ENCODE measurements at regions not wholly inside any gene's neighbourhood (a gene's known extent, or its start where the extent isn't known, plus 50 kb on each side); places are given as distances from the start of the nearest gene placed in this dataset.

GRCh38 chr12:65537978-65538377 is 259.5 kb downstream of the MSRB3 start:
- no TSS peak for BruUV-seq (replicated peaks)
- Histone ChIP-seq H2AFZ (ENCODE audit: low read depth, low read length) (no peak overlapping the region), H3K9me1 (replicated peaks; ENCODE audit: control insufficient read depth, extremely low read depth, insufficient read depth, low read length) (no peaks in the 10 kb centered on the region), H3K27me3 (ENCODE audit: control insufficient read depth in 2 of 2, insufficient read depth in 2 of 2, low read length in 2 of 2) (no peaks in the 10 kb centered on the region), H3K4me3 (replicated peaks in 1 of 3; ENCODE audit: insufficient read depth in 1 of 3, low read depth in 1 of 3, low read length in 3 of 3) (no peak overlapping the region), H3K27ac (ENCODE audit: insufficient read depth, low read depth, low read length) (peak overlapping the region; percentile 98), H3K9me3 (replicated peaks; ENCODE audit: control insufficient read depth, insufficient read depth, low read length) (peaks cover 6% of the 10 kb centered on the region), H3K36me3 (ENCODE audit: control insufficient read depth in 2 of 2, extremely low read depth in 1 of 2, insufficient read depth in 2 of 2, low read length in 2 of 2) (no peaks in the 10 kb centered on the region), H3K79me2 (ENCODE audit: control insufficient read depth, insufficient read depth, low read length) (no peaks in the 10 kb centered on the region), H3K4me1 (ENCODE audit: control insufficient read depth, extremely low read depth, insufficient read depth, low read length) (peaks cover 49% of the 10 kb centered on the region), H3K9ac (replicated peaks; ENCODE audit: extremely low read depth, insufficient read depth, low read length) (no peak overlapping the region), H3K4me2 (ENCODE audit: insufficient read depth, low read length) (no peak overlapping the region), H4K20me1 (replicated peaks; ENCODE audit: control insufficient read depth, extremely low read depth, insufficient read depth, low read length) (no peaks in the 10 kb centered on the region)
- FAIRE-seq, result no peak
- ChIA-PET POLR2A (no interaction called here), CTCF (no interaction called here)
- dilution Hi-C loops (cut with MboI; ENCODE audit: extremely low pct_ligation_motif_present, low sequenced_read_pairs), result no loop called here
- intact Hi-C loops (cut with micrococcal nuclease), result loop anchor here (1.0 to 10.0 kb wide), 7 partner anchors 19 to 643 kb away; partner anchors contain the start of gene HMGA2
- no peak for DNase-seq (ENCODE audit: low read depth, low spot score)
- TF ChIP-seq FOS (IDR thresholded peaks at IDR 0.05; ENCODE audit: borderline replicate concordance, insufficient read depth, low read length) (no peak), JUN (IDR thresholded peaks at IDR 0.05; ENCODE audit: borderline replicate concordance, insufficient read depth, insufficient read length, low read depth) (no peak), EZH2 (IDR thresholded peaks at IDR 0.05; ENCODE audit: borderline replicate concordance, low read depth, low read length, severe bottlenecking) (no peak), GATA2 (IDR thresholded peaks at IDR 0.05; ENCODE audit: insufficient read depth, insufficient read length, low read depth, low read length) (no peak), POLR2AphosphoS5 (IDR thresholded peaks at IDR 0.05; ENCODE audit: insufficient read depth, low read depth, low read length) (no peak), MYC (IDR thresholded peaks at IDR 0.05; ENCODE audit: low read depth, low read length) (no peak), POLR2A (IDR thresholded peaks at IDR 0.05; ENCODE audit: low read depth, low read length) (no peak), MAX (IDR thresholded peaks at IDR 0.05; ENCODE audit: insufficient read depth, insufficient read length) (no peak)
- TF ChIP-seq, protein P1, sequence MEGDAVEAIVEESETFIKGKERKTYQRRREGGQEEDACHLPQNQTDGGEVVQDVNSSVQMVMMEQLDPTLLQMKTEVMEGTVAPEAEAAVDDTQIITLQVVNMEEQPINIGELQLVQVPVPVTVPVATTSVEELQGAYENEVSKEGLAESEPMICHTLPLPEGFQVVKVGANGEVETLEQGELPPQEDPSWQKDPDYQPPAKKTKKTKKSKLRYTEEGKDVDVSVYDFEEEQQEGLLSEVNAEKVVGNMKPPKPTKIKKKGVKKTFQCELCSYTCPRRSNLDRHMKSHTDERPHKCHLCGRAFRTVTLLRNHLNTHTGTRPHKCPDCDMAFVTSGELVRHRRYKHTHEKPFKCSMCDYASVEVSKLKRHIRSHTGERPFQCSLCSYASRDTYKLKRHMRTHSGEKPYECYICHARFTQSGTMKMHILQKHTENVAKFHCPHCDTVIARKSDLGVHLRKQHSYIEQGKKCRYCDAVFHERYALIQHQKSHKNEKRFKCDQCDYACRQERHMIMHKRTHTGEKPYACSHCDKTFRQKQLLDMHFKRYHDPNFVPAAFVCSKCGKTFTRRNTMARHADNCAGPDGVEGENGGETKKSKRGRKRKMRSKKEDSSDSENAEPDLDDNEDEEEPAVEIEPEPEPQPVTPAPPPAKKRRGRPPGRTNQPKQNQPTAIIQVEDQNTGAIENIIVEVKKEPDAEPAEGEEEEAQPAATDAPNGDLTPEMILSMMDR (IDR thresholded peaks at IDR 0.05; ENCODE audit: extremely low read depth in 1 of 2, insufficient read depth in 1 of 2, low read depth in 1 of 2, low read length in 2 of 2), result no peak
